ENCODE measurements at regions not wholly inside any gene's neighbourhood (a gene's known extent, or its start where the extent isn't known, plus 50 kb on each side); places are given as distances from the start of the nearest gene placed in this dataset.

GRCh38 chr11:104291646-104292045, 127.7 kb upstream of the PDGFD start:
- H3K27ac ChIP-seq = no peak overlapping the region
- no peak for TF ChIP-seq CTCF (conservative IDR thresholded peaks at IDR 0.05)

- TF ChIP-seq CTCF (conservative IDR thresholded peaks at IDR 0.05) = no peak
- no peak overlapping the region for H3K27ac ChIP-seq
Observed at GRCh38 chr11:104286129-104286528, 122.2 kb upstream of the PDGFD start.

- TF ChIP-seq CTCF (conservative IDR thresholded peaks at IDR 0.05) = no peak
- no peak overlapping the region for H3K27ac ChIP-seq
Observed at GRCh38 chr11:104279587-104279986, 115.6 kb upstream of the PDGFD start.

- no peak for TF ChIP-seq CTCF (conservative IDR thresholded peaks at IDR 0.05)
- H3K27ac ChIP-seq = no peak overlapping the region
Observed at GRCh38 chr11:104275992-104276391, 112.0 kb upstream of the PDGFD start.

- no peak for TF ChIP-seq CTCF (conservative IDR thresholded peaks at IDR 0.05)
- no peak overlapping the region for H3K27ac ChIP-seq
Observed at GRCh38 chr11:104260456-104260855, 96.5 kb upstream of the PDGFD start.

GRCh38 chr11:104259121-104259610, 95.2 kb upstream of the PDGFD start:
- no peak overlapping the region for H3K27ac ChIP-seq
- no peak for TF ChIP-seq CTCF (conservative IDR thresholded peaks at IDR 0.05)

GRCh38 chr11:104256525-104256924, 92.6 kb upstream of the PDGFD start:
- H3K27ac ChIP-seq = no peak overlapping the region
- peak; percentile 59 for TF ChIP-seq CTCF (conservative IDR thresholded peaks at IDR 0.05)

Measured in VCaP (cell line).